ENCODE measurements at regions not wholly inside any gene's neighbourhood (a gene's known extent, or its start where the extent isn't known, plus 50 kb on each side); places are given as distances from the start of the nearest gene placed in this dataset.
"Not testable (repeated sequence)": the region's sequence is repeated elsewhere in the genome, so short reads cannot be mapped to it uniquely, and the experiment has no call there.

GRCh38 chr2:40043641-40044040 is 264.6 kb upstream of the THUMPD2 start:
- no peak for DNase-seq

GRCh38 chr2:40043191-40043590 is 264.1 kb upstream of the THUMPD2 start:
- peak; percentile 15 for DNase-seq

- no peak for DNase-seq
Measured at GRCh38 chr2:40041422-40042382, 262.6 kb upstream of the THUMPD2 start.

- DNase-seq = no peak
Measured at GRCh38 chr2:40039549-40039948, 260.5 kb upstream of the THUMPD2 start.

GRCh38 chr2:40038646-40039045 is 259.6 kb upstream of the THUMPD2 start:
- DNase-seq = no peak

- no peak for DNase-seq
Measured at GRCh38 chr2:40037303-40037702, 258.2 kb upstream of the THUMPD2 start.

- DNase-seq = no peak
Measured at GRCh38 chr2:40036241-40036640, 257.2 kb upstream of the THUMPD2 start.

- DNase-seq = no peak
Measured at GRCh38 chr2:40034801-40035200, 255.7 kb upstream of the THUMPD2 start.

GRCh38 chr2:40034198-40034597 is 255.1 kb upstream of the THUMPD2 start:
- no peak for DNase-seq

- no peak for DNase-seq
Measured at GRCh38 chr2:40033781-40034180, 254.7 kb upstream of the THUMPD2 start.

- no peak for DNase-seq
Measured at GRCh38 chr2:40032650-40033319, 253.7 kb upstream of the THUMPD2 start.

GRCh38 chr2:40030456-40030975 is 251.5 kb upstream of the THUMPD2 start:
- no peak for DNase-seq

GRCh38 chr2:40028792-40029488 is 249.9 kb upstream of the THUMPD2 start:
- no peak for DNase-seq

GRCh38 chr2:40027968-40028367 is 248.9 kb upstream of the THUMPD2 start:
- DNase-seq = no peak

- not testable (repeated sequence) for DNase-seq
Measured at GRCh38 chr2:40025276-40025675, 246.2 kb upstream of the THUMPD2 start.

- no peak for DNase-seq
Measured at GRCh38 chr2:40020997-40021396, 241.9 kb upstream of the THUMPD2 start.

GRCh38 chr2:40016151-40016885 is 237.3 kb upstream of the THUMPD2 start:
- no peak for DNase-seq

GRCh38 chr2:40013962-40014361 is 234.9 kb upstream of the THUMPD2 start:
- not testable (repeated sequence) for DNase-seq

- peak; percentile 43 for DNase-seq
Measured at GRCh38 chr2:40004336-40004735, 225.3 kb upstream of the THUMPD2 start.

- no peak for DNase-seq
Measured at GRCh38 chr2:40002339-40002738, 223.3 kb upstream of the THUMPD2 start.

- DNase-seq = no peak
Measured at GRCh38 chr2:39999864-40000263, 220.8 kb upstream of the THUMPD2 start.

GRCh38 chr2:39998617-39999016 is 219.6 kb upstream of the THUMPD2 start:
- DNase-seq = no peak
